GM18498 (cell line): ENCODE measurements at regions not wholly inside any gene's neighbourhood (a gene's known extent, or its start where the extent isn't known, plus 50 kb on each side); places are given as distances from the start of the nearest gene placed in this dataset.
"Not testable (repeated sequence)": the region's sequence is repeated elsewhere in the genome, so short reads cannot be mapped to it uniquely, and the experiment has no call there.

Source experiments
- ATAC-seq: cut with Tn5 transposase; IDR thresholded peaks from one replicate; pipeline ENCODE4 v1.9.1; 2021; ENCODE audit warnings: mild to moderate bottlenecking, moderate library complexity; ENCODE audit not compliant: unreplicated experiment

DNA sequence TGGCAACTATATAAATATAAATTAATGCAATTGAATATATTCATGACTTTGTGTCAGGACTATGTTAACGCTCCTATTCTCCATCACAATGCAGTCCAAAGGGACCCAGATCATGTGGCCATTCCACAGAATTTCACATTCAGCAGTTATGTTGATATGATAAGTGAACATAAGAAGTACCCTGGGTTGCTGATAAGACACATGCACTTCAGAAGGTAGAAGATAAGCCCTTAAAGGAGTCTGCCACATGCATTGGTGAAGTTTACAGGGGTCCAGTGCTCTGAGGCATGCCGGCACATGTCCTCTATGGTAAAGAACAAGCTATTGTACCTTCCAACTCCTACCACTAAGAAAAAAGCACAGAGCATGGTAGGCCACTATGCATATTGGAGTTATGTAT is 76.4 kb downstream of the PHAX start:
- no peak for ATAC-seq

DNA sequence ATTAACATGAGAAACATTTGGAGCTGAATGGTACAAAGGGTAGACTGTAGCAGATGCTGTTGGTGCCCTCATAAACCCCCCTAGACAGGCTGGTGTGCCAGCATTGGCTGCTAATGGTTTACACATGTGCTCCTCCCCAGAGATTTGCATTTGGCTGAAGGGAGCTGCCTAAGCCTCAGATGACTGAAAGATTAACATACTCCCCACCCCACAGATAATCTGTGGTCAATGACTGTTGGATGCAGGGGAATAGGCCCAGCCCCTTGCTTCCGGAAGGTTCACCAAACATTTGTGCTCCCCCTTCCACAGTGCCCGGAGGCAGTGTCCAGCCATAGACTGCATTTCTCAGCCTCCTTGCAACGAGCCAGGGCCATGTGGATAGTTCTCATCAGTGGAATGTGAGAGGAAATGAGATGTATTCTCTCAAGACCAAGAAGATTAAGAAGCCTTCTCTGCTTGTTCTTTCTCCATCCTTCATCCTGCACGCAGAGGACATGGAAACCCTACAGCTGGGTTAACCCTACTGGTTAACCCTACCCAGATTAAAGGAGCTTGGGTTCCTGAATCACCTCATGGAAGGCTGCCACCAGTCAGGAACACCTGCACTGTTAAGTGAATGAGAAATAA is 79.6 kb downstream of the PHAX start:
- ATAC-seq = peak; percentile 58

DNA sequence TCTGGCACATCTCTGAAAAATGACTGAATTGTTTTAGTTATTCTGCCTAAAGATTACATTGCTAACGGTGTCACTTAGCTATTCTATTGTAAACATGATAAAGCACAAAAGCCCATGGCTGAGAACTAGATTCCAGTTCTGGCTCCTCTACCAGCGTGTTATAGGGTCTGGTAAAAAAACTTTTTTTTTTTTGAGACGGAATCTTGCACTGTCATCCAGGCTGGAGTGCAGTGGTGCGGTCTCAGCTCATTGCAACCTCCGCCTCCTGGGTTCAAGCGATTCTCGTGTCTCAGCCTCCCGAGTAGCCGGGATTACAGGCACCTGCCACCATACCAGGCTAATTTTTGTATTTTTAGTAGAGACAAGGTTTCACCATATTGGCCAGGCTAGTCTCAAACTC is 80.6 kb downstream of the PHAX start:
- ATAC-seq = not testable (repeated sequence)

DNA sequence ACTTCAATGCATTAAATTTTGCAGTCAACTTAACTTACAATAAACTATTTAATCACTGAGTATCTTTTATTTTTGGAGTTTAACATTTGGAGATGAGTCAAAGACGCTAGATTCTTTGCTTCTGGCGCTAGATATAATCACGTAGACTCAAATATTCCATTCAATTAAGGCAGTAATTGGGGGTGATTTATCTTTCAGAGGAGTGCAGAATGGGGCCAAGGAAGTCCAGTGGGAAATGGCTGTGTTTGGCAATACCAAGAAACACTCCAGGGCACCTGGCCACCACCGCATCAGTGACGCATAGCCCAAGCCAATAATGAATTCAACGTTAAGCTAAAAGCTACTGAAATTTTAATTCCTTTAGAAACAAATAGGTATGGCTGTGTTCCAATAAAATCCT is 81.2 kb downstream of the PHAX start:
- no peak for ATAC-seq

DNA sequence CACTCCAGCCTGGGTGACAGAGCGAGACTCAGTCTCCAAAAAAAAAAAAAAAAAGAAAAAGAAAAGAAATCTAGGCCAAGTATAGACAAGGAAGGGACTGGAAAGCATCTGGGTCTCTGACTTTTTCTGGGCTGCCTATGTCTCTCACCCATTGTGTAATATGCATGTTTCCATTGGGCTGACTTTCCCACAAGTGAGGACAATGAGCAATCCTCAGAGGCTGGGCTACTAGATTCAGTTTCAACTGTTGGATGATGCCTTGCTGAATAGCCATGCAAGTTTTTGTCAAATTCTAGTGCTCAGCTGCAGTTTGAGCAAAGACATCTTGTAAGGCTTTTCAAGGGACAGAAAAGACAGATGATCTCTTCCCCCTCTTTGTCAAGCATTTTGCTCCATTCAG is 82.1 kb downstream of the PHAX start:
- no peak for ATAC-seq

DNA sequence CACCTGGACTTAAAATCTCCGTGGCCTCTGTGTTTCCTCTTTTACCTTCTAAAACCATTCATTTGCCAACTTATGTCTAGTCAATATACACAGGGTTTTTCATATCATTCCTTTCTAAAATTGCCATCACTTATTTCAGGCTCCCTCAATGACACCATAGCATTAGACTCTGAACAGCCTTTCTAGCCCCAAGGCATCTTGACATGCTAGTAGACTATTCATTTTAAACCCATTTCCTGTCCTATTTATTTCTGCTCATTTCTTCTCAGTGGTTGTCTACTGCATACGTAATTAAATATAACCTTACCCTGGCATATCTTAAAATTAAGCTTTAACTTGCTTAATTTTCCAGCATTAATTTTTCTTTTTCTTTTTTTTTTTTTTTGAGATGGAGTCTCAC is 83.2 kb downstream of the PHAX start:
- ATAC-seq = no peak

DNA sequence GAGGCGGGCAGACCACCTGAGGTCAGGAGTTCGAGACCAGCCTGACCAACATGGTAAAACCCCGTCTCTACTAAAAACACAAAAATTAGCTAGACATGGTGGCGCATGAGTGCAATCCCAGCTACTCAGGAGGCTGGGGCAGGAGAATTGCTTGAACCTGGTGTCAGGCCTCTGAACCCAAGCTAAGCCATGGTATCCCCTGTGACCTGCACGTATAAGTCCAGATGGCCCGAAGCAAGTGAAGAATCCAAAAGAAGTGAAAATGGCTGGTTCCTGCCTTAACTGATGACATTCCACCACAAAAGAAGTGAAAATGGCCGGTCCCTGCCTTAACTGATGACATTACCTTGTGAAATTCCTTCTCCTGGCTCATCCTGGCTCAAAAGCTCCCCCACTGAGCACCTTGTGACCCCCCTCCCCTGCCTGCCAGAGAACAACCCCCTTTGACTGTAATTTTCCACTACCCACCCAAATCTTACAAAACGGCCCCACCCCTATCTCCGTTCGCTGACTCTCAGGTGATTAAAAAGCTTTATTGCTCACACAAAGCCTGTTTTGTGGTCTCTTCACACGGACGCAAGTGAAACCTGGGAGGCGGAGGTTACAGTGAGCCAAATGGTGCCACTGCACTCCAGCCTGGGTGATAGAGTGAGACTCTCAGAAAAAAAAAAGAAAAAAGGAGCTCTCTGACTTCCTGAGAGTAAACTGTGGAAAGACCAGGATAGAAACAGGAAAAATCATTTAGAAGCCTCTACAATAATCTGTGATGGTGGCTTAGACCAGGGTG is 84.1 kb downstream of the PHAX start:
- ATAC-seq = not testable (repeated sequence)

DNA sequence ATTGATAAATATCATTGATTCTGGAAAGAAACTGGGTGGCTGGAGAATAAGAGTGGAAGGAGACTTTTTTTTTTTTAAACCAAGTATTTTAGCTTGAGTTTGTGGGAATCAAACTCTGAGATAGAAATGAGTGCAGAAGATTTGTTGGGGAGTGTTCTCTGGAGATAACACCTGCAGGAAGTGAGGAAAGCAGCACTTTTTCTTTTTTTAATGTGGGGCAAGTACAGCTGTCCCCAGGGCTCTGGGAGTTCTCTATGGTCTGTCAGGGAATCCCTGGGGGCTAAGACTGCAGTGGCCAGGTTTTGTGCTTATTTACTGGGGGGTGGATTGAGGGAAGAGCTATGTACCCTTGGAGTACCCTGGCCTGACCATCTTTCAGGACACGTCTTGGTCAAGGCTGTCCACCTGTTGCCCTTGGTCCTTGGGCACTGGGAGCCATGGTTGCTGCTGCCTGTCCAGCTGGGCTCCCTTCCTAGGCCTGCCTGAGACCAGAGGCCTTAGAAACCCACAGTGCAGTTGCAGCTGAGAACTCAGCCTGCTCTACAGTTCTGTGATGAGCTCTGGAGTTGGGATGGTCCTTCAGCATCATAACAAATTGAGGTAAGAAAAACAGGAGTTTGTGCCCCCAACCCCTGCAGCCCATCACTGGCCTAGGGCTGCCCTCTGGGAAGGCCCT is 85.8 kb downstream of the PHAX start:
- ATAC-seq = no peak

DNA sequence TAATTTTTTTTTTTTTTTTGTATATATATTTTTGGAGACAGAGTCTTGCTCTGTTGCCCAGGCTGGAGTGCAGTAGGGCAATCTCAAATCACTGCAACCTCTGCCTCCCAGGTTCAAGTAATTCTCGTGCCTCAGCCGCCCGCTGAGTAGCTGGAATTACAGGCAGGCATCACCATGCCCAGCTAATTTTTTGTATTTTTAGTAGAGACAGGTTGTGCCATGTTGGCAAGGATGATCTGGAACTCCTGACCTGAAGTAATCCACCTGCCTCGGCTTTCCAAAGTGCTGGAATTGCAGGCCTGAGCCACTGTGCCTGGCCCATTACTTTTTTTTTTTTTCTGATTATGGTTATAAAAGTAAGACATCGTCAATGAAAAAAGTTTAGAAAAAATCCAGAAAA is 84.0 kb upstream of the LMNB1 start:
- no peak for ATAC-seq

DNA sequence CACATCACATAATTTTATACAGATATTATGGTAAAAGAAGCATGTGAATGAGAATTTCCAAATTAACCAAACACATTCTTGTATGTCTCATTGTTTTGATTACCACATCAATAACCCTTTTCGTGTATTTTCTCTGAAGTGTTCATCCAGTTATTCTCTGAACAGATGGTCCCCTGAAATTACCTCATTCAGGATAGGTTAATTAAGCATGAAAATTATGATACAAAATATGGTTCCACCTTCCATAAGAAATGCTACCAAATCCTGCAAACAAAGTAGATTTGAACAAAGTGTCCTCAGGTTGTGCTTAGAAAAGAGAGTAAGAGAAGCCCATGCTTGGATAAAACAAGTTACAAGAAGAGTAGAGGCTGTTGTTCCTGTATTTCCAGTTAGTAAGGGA is 83.1 kb upstream of the LMNB1 start:
- no peak for ATAC-seq

DNA sequence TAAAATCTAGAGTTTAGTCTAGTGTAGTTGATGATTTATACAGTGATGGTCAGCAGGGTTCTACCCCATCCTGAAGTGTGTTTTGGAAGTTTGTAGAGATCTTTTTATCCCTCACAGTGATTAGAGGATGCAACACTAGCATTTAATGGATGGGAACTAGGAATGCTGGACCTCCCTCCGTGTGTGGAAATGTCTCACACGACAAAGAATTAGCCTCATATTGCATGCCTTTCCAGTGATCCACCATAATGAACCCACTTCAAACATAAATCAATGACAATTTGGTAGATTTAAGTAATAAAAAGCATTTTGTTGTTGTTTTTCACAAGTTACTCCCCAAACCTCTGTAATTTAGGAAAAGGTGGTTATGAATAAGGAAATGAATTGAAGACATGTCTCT is 82.5 kb upstream of the LMNB1 start:
- no peak for ATAC-seq

DNA sequence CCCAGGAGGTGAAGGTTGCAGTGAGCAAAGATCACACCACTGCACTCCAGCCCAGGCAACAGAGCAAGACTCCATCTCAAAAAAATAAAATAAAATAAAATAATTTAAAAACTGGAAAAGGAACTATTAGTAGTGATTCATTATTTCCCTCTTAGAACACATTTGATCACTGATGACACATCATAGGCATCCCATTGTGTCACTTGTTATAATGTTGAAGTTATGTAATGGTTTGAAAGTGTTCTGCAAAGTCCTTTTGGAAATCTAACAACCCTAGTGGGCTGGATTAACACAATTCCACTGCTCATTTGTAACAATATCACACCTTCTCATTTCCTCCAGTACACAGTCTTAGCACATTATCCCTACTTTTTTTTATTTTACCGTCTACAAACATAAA is 81.8 kb upstream of the LMNB1 start:
- ATAC-seq = no peak

DNA sequence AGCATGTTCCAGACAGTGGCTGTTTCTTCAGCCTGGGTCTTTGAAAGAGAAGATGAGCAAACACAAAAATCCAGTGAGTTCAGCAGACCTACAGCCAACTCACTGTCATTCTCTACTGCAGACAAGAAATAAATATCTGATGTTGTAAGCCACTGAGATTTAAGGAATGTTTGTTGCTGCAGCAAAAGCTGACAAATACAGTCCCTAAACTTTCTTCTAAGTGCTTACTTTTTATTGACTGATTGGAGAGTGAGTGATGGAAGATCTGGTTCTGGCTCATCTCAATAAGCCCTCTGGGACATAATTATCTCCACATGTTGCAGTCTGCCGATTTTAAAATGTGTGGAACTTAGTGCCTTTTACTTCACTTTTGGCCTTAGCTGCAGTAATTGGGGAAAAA is 69.9 kb upstream of the LMNB1 start:
- ATAC-seq = no peak

DNA sequence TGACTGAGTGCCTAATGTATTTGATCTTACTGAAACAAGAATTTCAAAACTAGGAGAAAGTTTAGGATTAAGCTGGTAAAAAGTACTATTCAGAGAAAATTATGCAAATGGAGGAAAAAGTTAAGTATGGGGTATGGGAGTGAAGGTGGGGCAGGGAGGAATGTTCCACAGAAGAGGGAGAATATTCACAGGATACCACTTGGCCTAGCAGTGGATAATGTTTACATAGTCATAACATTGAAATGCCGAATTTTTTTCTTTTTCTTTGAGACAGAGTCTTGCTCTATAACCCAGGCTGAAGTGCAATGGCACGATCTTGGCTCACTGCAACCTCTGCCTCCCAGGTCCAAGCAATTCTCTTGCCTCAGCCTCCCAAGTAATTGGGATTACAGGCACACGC is 61.2 kb upstream of the LMNB1 start:
- ATAC-seq = no peak

DNA sequence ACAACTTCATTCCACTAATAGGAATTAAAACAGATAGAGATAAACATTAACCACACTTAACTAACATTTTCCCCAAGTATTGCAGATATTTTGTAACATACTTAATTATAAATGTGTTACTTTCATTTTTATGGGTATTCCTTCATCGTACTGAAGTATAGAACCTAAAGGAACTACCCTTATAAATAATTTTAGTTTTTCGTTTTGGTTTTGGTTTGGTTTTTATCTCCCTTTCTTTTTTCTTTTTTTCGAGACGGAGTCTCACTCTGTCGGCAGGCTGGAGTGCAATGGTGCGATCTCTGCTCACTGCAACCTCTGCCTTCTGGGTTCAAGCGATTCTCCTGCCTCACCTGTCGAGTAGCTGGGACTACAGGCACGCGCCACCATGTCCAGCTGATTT is 60.1 kb upstream of the LMNB1 start:
- no peak for ATAC-seq

DNA sequence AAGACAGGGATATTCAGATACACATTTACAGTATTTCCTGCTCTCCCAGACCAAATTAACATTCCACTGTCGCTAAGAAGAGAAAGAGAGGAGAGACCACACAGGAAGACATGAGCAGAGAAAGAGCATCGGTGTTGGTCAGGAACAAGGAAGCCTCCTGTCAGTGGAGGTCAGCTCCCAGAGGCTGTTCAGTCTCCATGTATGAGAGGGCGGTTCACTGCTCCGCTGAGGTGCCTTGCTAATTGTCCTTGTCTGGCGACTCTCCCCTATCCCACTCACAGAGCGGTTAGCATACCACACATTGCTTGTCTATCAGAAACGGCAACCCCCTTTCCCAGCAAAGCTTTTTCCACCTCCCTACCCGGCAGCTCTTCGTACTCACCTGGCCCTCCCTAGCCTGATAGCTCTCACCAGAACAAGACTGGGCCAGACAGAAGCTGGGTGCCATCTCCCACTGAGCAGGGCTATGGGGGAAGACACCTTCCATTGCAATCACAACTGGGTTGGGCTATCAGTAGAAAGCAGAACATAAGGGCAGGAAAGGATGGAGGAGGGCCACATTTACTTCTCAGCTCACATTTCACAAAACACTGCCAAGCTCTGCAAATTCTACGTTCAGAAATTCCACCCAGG is 58.6 kb upstream of the LMNB1 start:
- no peak for ATAC-seq

DNA sequence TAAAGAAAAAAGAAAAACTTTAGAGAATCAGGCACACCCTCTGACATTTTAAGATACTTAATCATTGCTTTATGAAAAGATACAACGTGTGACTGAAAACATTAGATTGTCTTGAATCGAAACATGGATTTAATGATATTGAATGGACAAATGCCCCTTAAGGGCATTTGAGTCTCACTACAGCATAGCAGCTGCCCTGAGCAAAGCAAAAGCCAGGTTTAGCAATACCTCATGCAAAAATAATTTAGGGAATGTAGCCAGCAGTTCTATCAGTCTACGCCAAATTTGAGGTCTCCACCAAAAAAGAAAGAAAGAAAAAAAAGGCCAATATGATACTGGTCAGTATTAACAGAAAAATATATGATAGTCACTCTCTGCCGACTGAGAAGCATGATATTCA is 56.6 kb upstream of the LMNB1 start:
- no peak for ATAC-seq

DNA sequence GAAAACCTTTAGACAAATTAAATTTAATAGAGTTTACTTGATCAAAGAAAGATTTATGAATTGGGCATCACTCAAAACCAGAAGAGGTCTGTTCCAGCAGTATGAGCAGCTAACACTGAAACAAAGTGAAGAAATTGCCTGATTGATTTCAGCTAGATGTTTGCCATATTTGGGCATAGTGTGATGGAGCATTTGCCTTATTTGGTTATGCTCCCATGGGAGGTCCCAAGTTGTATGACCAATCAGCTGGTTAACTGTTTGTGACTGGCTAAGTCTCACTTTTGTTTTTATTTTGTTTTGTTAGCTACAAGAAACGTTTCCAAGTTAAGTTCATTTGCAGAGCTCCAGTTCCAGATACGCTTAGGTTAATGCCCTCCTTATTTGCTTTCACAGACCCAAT is 53.3 kb upstream of the LMNB1 start:
- no peak for ATAC-seq
